ENCODE measurements at regions not wholly inside any gene's neighbourhood (a gene's known extent, or its start where the extent isn't known, plus 50 kb on each side); places are given as distances from the start of the nearest gene placed in this dataset.

- no peaks in the 10 kb centered on the region for H3K36me3 ChIP-seq
- WGBS, 3 donors: 90 to 98% (median 93%) methylated on average over 9 of the region's 9 CpGs
- no peaks in the 10 kb centered on the region for H3K27me3 ChIP-seq
- no peak overlapping the region for H3K27ac ChIP-seq
- no peak overlapping the region for H3K4me3 ChIP-seq
- H3K4me1 ChIP-seq (ENCODE audit: insufficient read depth): no peaks in the 10 kb centered on the region
- DNase-seq: no peak
- intact Hi-C loops (cut with DNase I): no loop called here
- TF ChIP-seq EP300 (IDR thresholded peaks at IDR 0.05) (no peak), CTCF (IDR thresholded peaks at IDR 0.05) (no peak), POLR2A (IDR thresholded peaks at IDR 0.05) (no peak)
- no peaks in the 10 kb centered on the region for H3K9me3 ChIP-seq
These were observed 109.5 kb upstream of the CD180 start for GRCh38 chr5:67305913-67306710.

DNA sequence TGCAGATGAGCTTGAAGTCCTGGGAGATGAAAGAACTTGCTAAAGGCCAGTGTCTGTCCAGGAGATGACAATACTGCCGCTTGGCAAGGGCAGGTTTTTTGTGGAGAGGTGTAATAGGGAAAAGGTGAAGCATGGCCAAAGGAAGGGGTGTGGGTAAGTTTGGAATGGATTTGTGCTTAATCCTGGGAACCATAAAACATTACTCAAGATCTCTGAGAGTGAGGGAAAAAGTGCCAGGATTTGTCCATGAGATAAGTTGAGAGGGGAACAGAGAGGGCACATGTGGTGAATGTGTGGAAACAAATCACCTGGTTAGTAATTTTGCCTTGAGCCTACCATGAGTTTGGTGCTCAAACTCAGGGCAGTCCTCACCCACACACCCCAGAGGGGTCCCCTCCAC, 108.8 kb upstream of the CD180 start:
- intact Hi-C loops (cut with DNase I): no loop called here
- Histone ChIP-seq H3K9me3 (no peaks in the 10 kb centered on the region), H3K4me1 (ENCODE audit: insufficient read depth) (peaks cover 5% of the 10 kb centered on the region), H3K27me3 (no peaks in the 10 kb centered on the region), H3K36me3 (no peaks in the 10 kb centered on the region), H3K27ac (no peak overlapping the region), H3K4me3 (no peak overlapping the region)
- DNase-seq: no peak
- TF ChIP-seq EP300 (IDR thresholded peaks at IDR 0.05) (no peak), CTCF (IDR thresholded peaks at IDR 0.05) (no peak), POLR2A (IDR thresholded peaks at IDR 0.05) (no peak)
- WGBS, 3 donors: 95 to 100% (median 95%) methylated on average over 1 of the region's 1 CpG

- WGBS, 3 donors: 74 to 90% (median 88%) methylated on average over 3 of the region's 3 CpGs
- Histone ChIP-seq H3K27me3 (no peaks in the 10 kb centered on the region), H3K9me3 (no peaks in the 10 kb centered on the region), H3K36me3 (no peaks in the 10 kb centered on the region), H3K27ac (no peak overlapping the region), H3K4me1 (ENCODE audit: insufficient read depth) (peaks cover 7% of the 10 kb centered on the region), H3K4me3 (no peak overlapping the region)
- intact Hi-C loops (cut with DNase I): no loop called here
- TF ChIP-seq EP300 (IDR thresholded peaks at IDR 0.05) (no peak), POLR2A (IDR thresholded peaks at IDR 0.05) (no peak), CTCF (IDR thresholded peaks at IDR 0.05) (no peak)
- no peak for DNase-seq
These were observed 106.8 kb upstream of the CD180 start for GRCh38 chr5:67303356-67303755.

- peak in 4 of 5 donors; percentile 32 to 80 (median 61) for DNase-seq
- Histone ChIP-seq H3K4me1 (ENCODE audit: insufficient read depth) (peaks cover 7% of the 10 kb centered on the region), H3K27ac (no peak overlapping the region), H3K27me3 (no peaks in the 10 kb centered on the region), H3K36me3 (no peaks in the 10 kb centered on the region), H3K9me3 (no peaks in the 10 kb centered on the region), H3K4me3 (no peak overlapping the region)
- 10 to 19% (median 11%) methylated on average over 8 of the region's 8 CpGs for WGBS, 3 donors
- TF ChIP-seq CTCF (IDR thresholded peaks at IDR 0.05) (no peak), POLR2A (IDR thresholded peaks at IDR 0.05) (no peak), EP300 (IDR thresholded peaks at IDR 0.05) (peak; percentile 68)
- intact Hi-C loops (cut with DNase I): no loop called here
These were observed 104.8 kb upstream of the CD180 start for GRCh38 chr5:67301285-67301903.
